Neural progenitor cell (in vitro differentiated cells): ENCODE measurements at regions not wholly inside any gene's neighbourhood (a gene's known extent, or its start where the extent isn't known, plus 50 kb on each side); places are given as distances from the start of the nearest gene placed in this dataset.
A peak's percentile ranks its signal among the peaks of the same experiment; 100 is the strongest.

Experiments
- DNase-seq: peaks from one replicate; pipeline ENCODE4 v3.0.0-alpha.2; 2016; ENCODE audit warnings: low spot score
- H2AFZ ChIP-seq: fragments of 200-600 bp; sonication (generic); replicated peaks from 2 replicates; pipeline ENCODE4 v1.6.1; 2016; ENCODE audit warnings: antibody characterized with exemption
- H3F3A ChIP-seq: fragments of 200-600 bp; sonication (generic); 2 replicates; pipeline ENCODE4 v1.6.1; 2016; ENCODE audit warnings: antibody characterized with exemption, low read depth
- H3K27ac ChIP-seq: fragments of 200-600 bp; sonication (generic); 2 replicates; pipeline ENCODE4 v1.5.1; 2016; ENCODE audit warnings: mild to moderate bottlenecking
- H3K27me3 ChIP-seq: fragments of 200-600 bp; sonication (generic); 2 replicates; pipeline ENCODE4 v1.6.1; 2016; ENCODE audit warnings: mild to moderate bottlenecking, moderate library complexity
- H3K36me3 ChIP-seq: fragments of 200-600 bp; sonication (generic); 2 replicates; pipeline ENCODE4 v1.5.1; 2016
- H3K4me1 ChIP-seq: fragments of 200-600 bp; sonication (generic); 2 replicates; pipeline ENCODE4 v1.6.1; 2016; ENCODE audit warnings: mixed run types
- H3K4me2 ChIP-seq: fragments of 200-600 bp; sonication (generic); 2 replicates; pipeline ENCODE4 v1.6.1; 2016
- H3K4me3 ChIP-seq: fragments of 200-600 bp; sonication (generic); 2 replicates; pipeline ENCODE4 v1.5.1; 2016
- H3K79me2 ChIP-seq: fragments of 200-600 bp; sonication (generic); 2 replicates; pipeline ENCODE4 v1.6.1; 2016; ENCODE audit warnings: low read depth
- H3K9ac ChIP-seq: fragments of 200-600 bp; sonication (generic); 2 replicates; pipeline ENCODE4 v1.6.1; 2016
- H3K9me3 ChIP-seq: fragments of 200-600 bp; sonication (generic); 2 replicates; pipeline ENCODE4 v1.5.1; 2016; ENCODE audit warnings: low read depth
- H4K20me1 ChIP-seq: fragments of 200-600 bp; sonication (generic); 2 replicates; pipeline ENCODE4 v1.6.1; 2016; ENCODE audit warnings: low read depth
- H3K27ac Mint-ChIP-seq: 3 replicates; pipeline ENCODE4 v1.8.0; 2021; ENCODE audit warnings: mixed read lengths
- H3K27me3 Mint-ChIP-seq: 2 replicates; pipeline ENCODE4 v1.8.0; 2022; ENCODE audit warnings: low read depth, mild to moderate bottlenecking, inconsistent platforms, moderate library complexity, mixed read lengths; ENCODE audit not compliant: insufficient read depth
- H3K36me3 Mint-ChIP-seq: 3 replicates; pipeline ENCODE4 v1.8.0; 2021; ENCODE audit warnings: mixed read lengths
- H3K4me1 Mint-ChIP-seq: 3 replicates; pipeline ENCODE4 v1.8.0; 2021; ENCODE audit warnings: mixed read lengths
- H3K4me3 Mint-ChIP-seq: 3 replicates; pipeline ENCODE4 v1.8.0; 2021; ENCODE audit warnings: mild to moderate bottlenecking, moderate library complexity, mixed read lengths
- H3K9me3 Mint-ChIP-seq: 3 replicates; pipeline ENCODE4 v1.8.0; 2020; ENCODE audit warnings: mixed read lengths
- EZH2 ChIP-seq: fragments of 200-600 bp; sonication (generic); IDR thresholded peaks from 2 replicates; pipeline ENCODE4 v1.6.1; 2017; ENCODE audit warnings: antibody characterized with exemption, mild to moderate bottlenecking, moderate library complexity
- EZH2phosphoT487 ChIP-seq: fragments of 200-600 bp; sonication (generic); IDR thresholded peaks from 2 replicates; pipeline ENCODE4 v1.6.1; 2017; ENCODE audit warnings: antibody characterized with exemption
- TF ChIP-seq, protein P1 (sequence below): fragments of 200-600 bp; sonication (generic); IDR thresholded peaks from 2 replicates; pipeline ENCODE4 v1.5.1; 2017; ENCODE audit warnings: antibody characterized with exemption, mild to moderate bottlenecking

DNA sequence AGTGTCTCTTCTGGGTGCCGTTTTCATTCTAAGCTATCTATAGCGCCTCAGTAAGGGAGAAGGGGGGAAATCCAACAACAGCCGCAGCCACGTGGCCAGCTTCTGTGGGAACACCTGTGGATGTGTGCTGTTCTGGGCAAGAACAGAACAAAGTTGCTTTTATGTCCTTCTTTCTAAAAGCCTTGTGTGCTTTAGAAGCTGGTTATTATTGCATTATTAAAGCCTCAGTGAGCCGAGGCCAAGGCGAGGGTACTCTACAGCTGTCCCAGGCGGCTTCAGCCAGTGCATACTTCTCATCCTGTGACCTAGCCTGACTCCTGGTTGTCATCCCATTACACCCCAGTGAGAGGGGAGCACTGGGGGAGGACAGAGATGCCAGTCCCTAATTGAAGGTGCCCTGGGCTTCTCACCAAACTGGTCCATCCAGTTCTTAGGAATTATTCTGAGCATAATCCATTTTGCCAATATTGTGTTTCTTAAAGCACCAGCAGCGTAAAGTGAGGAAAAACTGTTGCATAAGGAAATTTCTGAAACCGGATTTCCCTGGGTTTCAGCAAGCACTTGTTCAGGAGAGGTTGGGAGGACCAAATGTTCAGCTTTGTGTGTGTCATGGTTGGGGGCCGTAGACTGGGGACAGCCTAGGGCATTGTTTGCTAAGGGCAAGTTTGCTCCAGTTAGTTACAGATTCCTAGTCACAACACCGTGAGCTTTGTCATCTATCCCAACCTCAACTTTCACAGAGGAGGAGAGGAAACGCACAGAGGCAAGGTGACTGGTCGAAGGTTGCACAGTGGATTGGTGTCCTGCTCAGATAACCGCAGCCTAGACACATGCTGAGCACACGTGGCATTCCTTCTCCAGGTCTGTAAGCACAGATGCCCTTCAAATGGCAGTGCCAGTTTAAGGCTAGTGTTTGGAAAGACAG, 61.0 kb upstream of the ATP1A1 start:
- H3F3A ChIP-seq: no peaks in the 10 kb centered on the region
- no peak overlapping the region for H3K9ac ChIP-seq
- no peaks in the 10 kb centered on the region for H3K4me1 ChIP-seq
- no peaks in the 10 kb centered on the region for H4K20me1 ChIP-seq
- DNase-seq: peak; percentile 51
- H3K4me3 ChIP-seq: no peak overlapping the region
- H3K9me3 ChIP-seq: no peaks in the 10 kb centered on the region
- H3K79me2 ChIP-seq: no peaks in the 10 kb centered on the region
- no peak overlapping the region for H3K4me2 ChIP-seq
- Mint-ChIP-seq H3K36me3 (no peaks in the 10 kb centered on the region), H3K4me3 (no peak overlapping the region), H3K27me3 (no peaks in the 10 kb centered on the region), H3K9me3 (no peaks in the 10 kb centered on the region), H3K4me1 (peaks cover 19% of the 10 kb centered on the region), H3K27ac (no peak overlapping the region)
- no peak overlapping the region for H2AFZ ChIP-seq
- TF ChIP-seq, protein P1, sequence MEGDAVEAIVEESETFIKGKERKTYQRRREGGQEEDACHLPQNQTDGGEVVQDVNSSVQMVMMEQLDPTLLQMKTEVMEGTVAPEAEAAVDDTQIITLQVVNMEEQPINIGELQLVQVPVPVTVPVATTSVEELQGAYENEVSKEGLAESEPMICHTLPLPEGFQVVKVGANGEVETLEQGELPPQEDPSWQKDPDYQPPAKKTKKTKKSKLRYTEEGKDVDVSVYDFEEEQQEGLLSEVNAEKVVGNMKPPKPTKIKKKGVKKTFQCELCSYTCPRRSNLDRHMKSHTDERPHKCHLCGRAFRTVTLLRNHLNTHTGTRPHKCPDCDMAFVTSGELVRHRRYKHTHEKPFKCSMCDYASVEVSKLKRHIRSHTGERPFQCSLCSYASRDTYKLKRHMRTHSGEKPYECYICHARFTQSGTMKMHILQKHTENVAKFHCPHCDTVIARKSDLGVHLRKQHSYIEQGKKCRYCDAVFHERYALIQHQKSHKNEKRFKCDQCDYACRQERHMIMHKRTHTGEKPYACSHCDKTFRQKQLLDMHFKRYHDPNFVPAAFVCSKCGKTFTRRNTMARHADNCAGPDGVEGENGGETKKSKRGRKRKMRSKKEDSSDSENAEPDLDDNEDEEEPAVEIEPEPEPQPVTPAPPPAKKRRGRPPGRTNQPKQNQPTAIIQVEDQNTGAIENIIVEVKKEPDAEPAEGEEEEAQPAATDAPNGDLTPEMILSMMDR: no peak
- TF ChIP-seq EZH2phosphoT487 (no peak), EZH2 (no peak)
- no peaks in the 10 kb centered on the region for H3K27me3 ChIP-seq
- no peaks in the 10 kb centered on the region for H3K36me3 ChIP-seq
- no peak overlapping the region for H3K27ac ChIP-seq

DNA sequence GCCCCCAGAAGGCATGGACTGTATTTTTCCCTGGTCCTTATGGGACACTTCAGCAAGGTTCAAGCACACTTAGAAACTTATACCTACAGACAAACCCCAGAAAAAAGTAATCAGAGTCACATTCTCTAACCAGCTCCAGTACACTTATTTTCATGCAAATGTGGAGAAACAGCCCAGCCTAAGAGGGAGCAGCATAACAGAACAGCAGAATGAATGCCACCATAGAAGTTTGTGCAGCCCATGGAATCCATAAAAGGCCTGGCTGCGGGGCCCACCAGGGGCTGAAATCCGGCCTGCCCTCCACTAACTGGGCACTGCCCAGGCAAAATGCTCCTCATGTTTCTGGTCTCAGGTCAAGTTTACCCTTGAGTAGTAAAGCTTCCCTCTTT, 60.4 kb upstream of the ATP1A1 start:
- H3K4me2 ChIP-seq: no peak overlapping the region
- Mint-ChIP-seq H3K27ac (no peak overlapping the region), H3K27me3 (no peaks in the 10 kb centered on the region), H3K4me1 (peaks cover 19% of the 10 kb centered on the region), H3K4me3 (no peak overlapping the region), H3K9me3 (no peaks in the 10 kb centered on the region), H3K36me3 (no peaks in the 10 kb centered on the region)
- H3K4me3 ChIP-seq: no peak overlapping the region
- H3K9me3 ChIP-seq: no peaks in the 10 kb centered on the region
- H3K9ac ChIP-seq: no peak overlapping the region
- H2AFZ ChIP-seq: no peak overlapping the region
- TF ChIP-seq EZH2 (no peak), EZH2phosphoT487 (no peak)
- TF ChIP-seq, protein P1: no peak
- no peaks in the 10 kb centered on the region for H3K27me3 ChIP-seq
- DNase-seq: no peak
- H3K27ac ChIP-seq: no peak overlapping the region
- no peaks in the 10 kb centered on the region for H3K4me1 ChIP-seq
- no peaks in the 10 kb centered on the region for H4K20me1 ChIP-seq
- H3F3A ChIP-seq: no peaks in the 10 kb centered on the region
- no peaks in the 10 kb centered on the region for H3K79me2 ChIP-seq
- H3K36me3 ChIP-seq: no peaks in the 10 kb centered on the region

DNA sequence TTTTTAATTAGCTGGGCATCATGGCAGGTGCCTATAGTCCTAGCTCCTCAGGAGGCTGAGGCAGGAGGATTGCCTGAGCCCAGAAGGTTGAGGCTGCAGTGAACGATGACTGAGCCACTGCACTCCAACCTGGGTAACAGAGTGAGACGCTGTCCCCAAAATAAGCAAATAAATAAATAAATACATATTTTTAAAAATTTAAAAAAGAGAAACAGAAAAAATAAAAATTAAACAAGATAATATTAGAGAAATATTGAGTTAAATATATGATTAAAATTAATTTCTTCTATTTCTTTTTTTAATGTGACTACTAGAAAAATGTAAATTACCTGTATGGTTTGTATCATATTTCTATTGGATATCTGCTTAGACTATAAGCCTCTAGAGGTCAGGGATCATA, 59.3 kb upstream of the ATP1A1 start:
- no peaks in the 10 kb centered on the region for H3K27me3 Mint-ChIP-seq
- H3K4me1 Mint-ChIP-seq: peaks cover 19% of the 10 kb centered on the region

DNA sequence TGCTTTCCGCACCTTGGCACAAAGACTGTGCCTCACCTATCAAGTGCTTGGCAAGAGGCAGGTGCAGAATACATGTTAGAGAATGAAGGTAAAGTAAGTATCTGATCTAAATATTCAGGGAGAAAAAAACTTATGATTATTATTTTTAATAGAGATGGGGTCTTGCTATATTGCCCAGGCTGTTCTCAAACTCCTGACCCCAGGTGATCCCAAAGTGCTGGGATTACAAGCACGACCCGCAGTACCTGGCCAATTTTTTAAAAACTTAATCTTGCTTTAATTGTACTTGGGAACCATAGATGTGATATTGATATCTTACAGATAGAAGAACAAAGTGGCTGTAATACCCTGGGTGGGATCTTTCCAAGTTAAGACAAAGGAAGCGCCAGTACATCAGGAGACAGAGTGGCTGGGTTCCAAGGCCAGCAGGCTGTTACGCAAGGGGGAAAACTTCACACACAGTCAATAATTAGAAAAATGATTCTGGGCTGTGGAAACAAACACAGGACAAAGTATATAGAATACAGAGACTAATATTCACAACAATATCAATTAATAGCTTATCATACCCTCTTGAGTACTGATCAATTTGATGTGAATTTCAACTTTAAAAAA, 58.6 kb upstream of the ATP1A1 start:
- Histone ChIP-seq H3F3A (no peaks in the 10 kb centered on the region), H3K9ac (no peak overlapping the region), H3K4me3 (no peak overlapping the region), H3K27ac (no peak overlapping the region), H3K36me3 (no peaks in the 10 kb centered on the region), H3K27me3 (no peaks in the 10 kb centered on the region), H3K9me3 (no peaks in the 10 kb centered on the region), H3K79me2 (no peaks in the 10 kb centered on the region), H4K20me1 (no peaks in the 10 kb centered on the region), H3K4me2 (no peak overlapping the region), H2AFZ (no peak overlapping the region), H3K4me1 (no peaks in the 10 kb centered on the region)
- Mint-ChIP-seq H3K27me3 (no peaks in the 10 kb centered on the region), H3K9me3 (no peaks in the 10 kb centered on the region), H3K27ac (no peak overlapping the region), H3K4me1 (peaks cover 19% of the 10 kb centered on the region), H3K36me3 (no peaks in the 10 kb centered on the region), H3K4me3 (no peak overlapping the region)
- no peak for DNase-seq
- TF ChIP-seq EZH2phosphoT487 (no peak), EZH2 (no peak)
- TF ChIP-seq, protein P1: no peak

More for the DNA sequence above, 59.3 kb upstream of the ATP1A1 start:
- no peaks in the 10 kb centered on the region for H3F3A ChIP-seq
- H3K9me3 Mint-ChIP-seq: no peaks in the 10 kb centered on the region
- H4K20me1 ChIP-seq: no peaks in the 10 kb centered on the region
- no peak overlapping the region for H3K9ac ChIP-seq
- DNase-seq: no peak
- no peak overlapping the region for H2AFZ ChIP-seq
- H3K4me3 ChIP-seq: no peak overlapping the region
- no peaks in the 10 kb centered on the region for H3K36me3 Mint-ChIP-seq
- H3K79me2 ChIP-seq: no peaks in the 10 kb centered on the region
- no peaks in the 10 kb centered on the region for H3K4me1 ChIP-seq
- H3K36me3 ChIP-seq: no peaks in the 10 kb centered on the region
- no peak for TF ChIP-seq EZH2
- TF ChIP-seq EZH2phosphoT487: no peak
- no peaks in the 10 kb centered on the region for H3K27me3 ChIP-seq
- no peak overlapping the region for H3K27ac ChIP-seq
- H3K9me3 ChIP-seq: no peaks in the 10 kb centered on the region
- no peak overlapping the region for H3K27ac Mint-ChIP-seq
- no peak overlapping the region for H3K4me2 ChIP-seq
- no peak overlapping the region for H3K4me3 Mint-ChIP-seq
